GM20000 (cell line): ENCODE measurements at regions not wholly inside any gene's neighbourhood (a gene's known extent, or its start where the extent isn't known, plus 50 kb on each side); places are given as distances from the start of the nearest gene placed in this dataset.

Source experiments
- DNase-seq: peaks from one replicate; pipeline ENCODE4 v3.0.0; 2012; ENCODE audit warnings: low spot score
- TF ChIP-seq, protein P1 (sequence below): IDR thresholded peaks from 2 replicates; pipeline ENCODE4 v1.5.1; 2012; ENCODE audit warnings: mild to moderate bottlenecking, control low read depth; ENCODE audit errors: extremely low read depth, missing control alignments

DNA sequence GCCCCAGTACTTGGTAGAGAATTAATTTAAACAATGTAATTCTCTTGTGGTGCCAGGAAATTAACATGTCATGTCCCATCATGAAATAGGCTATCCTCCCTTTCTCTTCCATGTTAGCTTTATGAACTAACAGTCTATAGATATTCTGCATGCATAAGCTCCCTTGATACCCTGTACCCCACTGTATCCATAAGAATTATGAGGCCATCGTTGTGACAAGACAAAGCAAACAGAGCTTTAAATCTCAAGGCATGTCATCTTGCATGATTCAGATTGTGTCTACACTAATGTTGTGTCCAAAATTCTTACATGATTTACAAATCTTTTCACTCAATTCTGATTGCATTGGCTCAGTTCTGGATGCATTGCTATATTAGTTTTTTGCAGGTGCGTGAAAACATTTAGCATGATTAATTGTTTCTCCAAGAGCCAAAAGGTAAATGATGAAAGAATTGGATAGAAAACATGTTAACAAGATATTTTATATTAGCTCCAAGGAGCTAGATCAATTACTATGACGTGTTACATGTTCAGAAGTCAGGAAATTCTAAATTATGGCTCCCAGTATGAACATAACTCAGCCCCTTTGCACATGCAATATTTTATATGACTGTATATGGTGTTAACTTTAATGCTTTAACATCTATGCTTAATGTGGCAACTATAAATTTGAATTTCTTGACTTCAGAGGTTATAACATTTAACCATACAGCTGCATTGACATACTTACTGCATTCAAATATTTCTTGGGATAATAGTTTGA lies 620.3 kb downstream of the SLC4A3 start:
- DNase-seq = no peak
- TF ChIP-seq, protein P1, sequence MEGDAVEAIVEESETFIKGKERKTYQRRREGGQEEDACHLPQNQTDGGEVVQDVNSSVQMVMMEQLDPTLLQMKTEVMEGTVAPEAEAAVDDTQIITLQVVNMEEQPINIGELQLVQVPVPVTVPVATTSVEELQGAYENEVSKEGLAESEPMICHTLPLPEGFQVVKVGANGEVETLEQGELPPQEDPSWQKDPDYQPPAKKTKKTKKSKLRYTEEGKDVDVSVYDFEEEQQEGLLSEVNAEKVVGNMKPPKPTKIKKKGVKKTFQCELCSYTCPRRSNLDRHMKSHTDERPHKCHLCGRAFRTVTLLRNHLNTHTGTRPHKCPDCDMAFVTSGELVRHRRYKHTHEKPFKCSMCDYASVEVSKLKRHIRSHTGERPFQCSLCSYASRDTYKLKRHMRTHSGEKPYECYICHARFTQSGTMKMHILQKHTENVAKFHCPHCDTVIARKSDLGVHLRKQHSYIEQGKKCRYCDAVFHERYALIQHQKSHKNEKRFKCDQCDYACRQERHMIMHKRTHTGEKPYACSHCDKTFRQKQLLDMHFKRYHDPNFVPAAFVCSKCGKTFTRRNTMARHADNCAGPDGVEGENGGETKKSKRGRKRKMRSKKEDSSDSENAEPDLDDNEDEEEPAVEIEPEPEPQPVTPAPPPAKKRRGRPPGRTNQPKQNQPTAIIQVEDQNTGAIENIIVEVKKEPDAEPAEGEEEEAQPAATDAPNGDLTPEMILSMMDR = no peak

DNA sequence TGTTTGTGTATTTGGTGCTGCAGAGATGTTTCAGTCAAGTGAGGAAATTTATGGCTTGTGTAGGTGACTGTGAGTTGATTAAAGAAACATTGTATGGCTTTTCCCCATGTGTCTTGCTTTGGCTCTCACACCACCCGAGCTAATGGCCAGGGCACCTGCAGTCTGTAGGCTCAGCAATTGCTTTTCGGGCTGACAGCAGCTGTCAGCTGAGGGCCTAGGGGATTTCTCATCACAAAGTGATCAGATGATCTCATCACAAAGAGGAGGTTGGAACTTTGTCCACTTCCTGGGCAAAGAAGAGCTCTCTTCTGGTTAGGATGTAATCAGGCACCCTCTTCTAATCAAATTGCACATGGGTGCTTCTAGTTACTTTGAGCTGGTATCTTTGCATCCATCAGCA lies 632.2 kb downstream of the SLC4A3 start:
- no peak for DNase-seq
- TF ChIP-seq, protein P1 = no peak

DNA sequence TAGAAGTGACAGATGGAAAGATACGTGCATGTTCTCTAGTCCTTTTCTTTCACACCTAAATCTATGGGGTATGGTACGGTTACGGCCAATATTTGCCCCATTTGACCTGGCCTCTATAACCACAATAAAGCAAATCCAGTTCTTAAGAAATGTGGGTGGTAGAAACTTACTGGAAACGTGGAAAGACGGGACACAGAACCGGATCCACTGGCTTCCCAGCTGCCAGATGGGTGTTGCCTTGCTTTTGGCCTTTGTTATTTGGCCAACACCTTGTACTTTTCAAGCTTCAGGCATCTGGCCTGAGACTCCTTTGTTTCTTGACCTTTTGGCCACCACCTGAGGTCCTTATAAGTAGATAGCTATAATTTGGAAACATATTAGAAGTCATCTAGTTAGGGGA lies 635.9 kb downstream of the SLC4A3 start:
- DNase-seq = no peak
- TF ChIP-seq, protein P1 = no peak

DNA sequence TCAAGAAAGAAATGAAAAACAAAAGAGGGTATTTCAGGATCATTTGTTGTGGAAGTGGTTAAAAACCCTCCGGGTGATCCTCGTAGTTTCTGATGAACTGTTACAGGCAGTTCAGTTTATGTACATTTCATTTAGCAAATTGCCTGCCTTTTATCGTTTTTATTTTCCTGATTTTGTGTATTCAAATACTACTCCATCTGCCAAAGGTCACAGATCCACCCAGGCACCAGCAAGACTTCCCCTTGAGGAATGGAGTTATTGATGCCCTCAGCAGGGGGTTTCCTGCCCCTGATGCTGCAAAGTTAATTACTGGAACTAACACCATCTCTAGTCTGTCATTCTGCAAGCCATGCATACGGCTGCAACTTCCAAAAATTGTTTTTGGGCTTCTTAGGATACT lies 641.9 kb downstream of the SLC4A3 start:
- DNase-seq = no peak
- TF ChIP-seq, protein P1 = no peak

DNA sequence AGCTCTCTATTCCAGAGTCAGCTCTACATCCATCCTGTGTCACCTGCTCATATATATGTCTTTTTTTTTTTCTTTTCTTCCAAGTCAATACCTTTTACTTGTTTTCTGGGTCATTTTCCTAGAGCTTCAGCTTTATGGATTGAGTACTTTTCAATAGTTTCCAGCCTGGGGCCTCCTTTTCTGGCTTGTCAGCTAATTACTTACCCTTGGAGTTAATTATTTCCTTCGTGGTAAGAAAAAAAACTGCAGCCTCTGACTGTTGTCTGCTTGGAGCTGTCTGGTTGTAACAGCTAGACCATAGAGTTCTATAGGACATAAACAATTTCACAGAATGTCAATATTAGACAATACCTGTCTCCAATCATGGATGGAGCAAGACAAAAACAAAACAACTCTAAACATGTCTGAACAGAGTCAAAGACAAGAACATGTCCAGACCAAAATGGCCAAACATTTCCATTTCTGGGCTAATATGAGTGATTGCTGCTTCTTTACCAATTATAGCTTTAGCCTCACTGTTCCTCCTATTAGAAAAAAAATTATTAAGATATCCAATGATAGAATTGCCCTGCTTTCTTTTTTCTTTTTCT lies 643.1 kb downstream of the SLC4A3 start:
- TF ChIP-seq, protein P1 = no peak
- no peak for DNase-seq

DNA sequence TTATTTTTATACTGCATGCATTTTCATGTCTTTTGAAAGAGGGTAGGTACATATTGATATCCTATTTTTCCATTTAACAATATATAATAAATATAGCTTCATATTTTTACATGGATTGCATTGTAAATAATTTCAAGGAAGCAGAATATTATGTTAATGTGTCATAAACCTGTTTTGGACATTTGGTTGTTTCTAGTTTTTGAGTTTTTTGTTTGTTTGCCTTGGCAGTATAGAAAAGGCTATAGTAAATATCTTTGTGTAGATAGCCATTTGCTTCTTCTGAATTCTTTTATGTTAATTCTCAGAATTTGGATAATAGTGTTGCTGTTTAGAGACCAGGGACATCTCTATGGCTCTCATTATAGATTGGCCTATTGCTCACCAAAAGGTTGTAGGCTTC lies 645.2 kb downstream of the SLC4A3 start:
- DNase-seq = no peak
- TF ChIP-seq, protein P1 = no peak

DNA sequence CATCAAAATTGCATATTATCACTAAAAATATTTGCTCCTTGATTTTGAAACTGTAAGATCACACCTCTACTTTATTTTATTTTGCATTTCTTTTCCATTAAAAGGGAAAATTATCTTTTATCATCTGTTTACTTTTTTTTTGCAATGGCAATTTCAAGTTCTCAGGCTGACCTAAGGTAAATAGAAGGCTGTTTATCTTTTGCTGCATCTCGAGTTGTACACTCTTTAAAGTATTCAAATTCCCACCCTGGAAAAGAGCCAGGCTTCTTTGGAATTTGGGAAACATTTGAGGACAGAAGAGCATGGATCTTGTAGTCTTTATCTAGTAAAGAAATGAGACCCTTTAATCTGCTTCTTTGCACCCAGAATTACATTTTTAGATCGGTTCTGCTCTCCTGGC lies 645.7 kb downstream of the SLC4A3 start:
- TF ChIP-seq, protein P1 = no peak
- no peak for DNase-seq
